CD4-positive, alpha-beta T cell treated with Interleukin-17A for 1 hour (primary cell): ENCODE measurements at regions not wholly inside any gene's neighbourhood (a gene's known extent, or its start where the extent isn't known, plus 50 kb on each side); places are given as distances from the start of the nearest gene placed in this dataset.
"Not testable (repeated sequence)": the region's sequence is repeated elsewhere in the genome, so short reads cannot be mapped to it uniquely, and the experiment has no call there.

Experiments used
- DNase-seq: peaks from one replicate; pipeline ENCODE4 v3.0.0-alpha.2; 2020

- DNase-seq = no peak
Observed at GRCh38 chr6:19159089-19159488, 678.1 kb upstream of the ID4 start.

GRCh38 chr6:19159561-19159960 is 677.6 kb upstream of the ID4 start:
- no peak for DNase-seq

GRCh38 chr6:19160081-19160730 is 677.0 kb upstream of the ID4 start:
- no peak for DNase-seq

- DNase-seq = no peak
Observed at GRCh38 chr6:19167251-19167650, 669.9 kb upstream of the ID4 start.

GRCh38 chr6:19169366-19169765 is 667.8 kb upstream of the ID4 start:
- no peak for DNase-seq

- no peak for DNase-seq
Observed at GRCh38 chr6:19175023-19175422, 662.1 kb upstream of the ID4 start.

GRCh38 chr6:19180348-19181072 is 656.7 kb upstream of the ID4 start:
- DNase-seq = no peak

GRCh38 chr6:19181211-19181610 is 656.0 kb upstream of the ID4 start:
- no peak for DNase-seq

- no peak for DNase-seq
Observed at GRCh38 chr6:19193624-19194023, 643.5 kb upstream of the ID4 start.

- no peak for DNase-seq
Observed at GRCh38 chr6:19204445-19204844, 632.7 kb upstream of the ID4 start.

GRCh38 chr6:19205076-19205475 is 632.1 kb upstream of the ID4 start:
- no peak for DNase-seq

GRCh38 chr6:19209202-19209601 is 628.0 kb upstream of the ID4 start:
- no peak for DNase-seq

GRCh38 chr6:19210849-19211590 is 626.1 kb upstream of the ID4 start:
- DNase-seq = no peak

GRCh38 chr6:19214231-19214630 is 622.9 kb upstream of the ID4 start:
- DNase-seq = no peak

GRCh38 chr6:19219931-19220330 is 617.2 kb upstream of the ID4 start:
- DNase-seq = no peak

- no peak for DNase-seq
Observed at GRCh38 chr6:19231878-19232561, 605.1 kb upstream of the ID4 start.

- DNase-seq = no peak
Observed at GRCh38 chr6:19245656-19246055, 591.5 kb upstream of the ID4 start.

GRCh38 chr6:19247181-19247580 is 590.0 kb upstream of the ID4 start:
- DNase-seq = not testable (repeated sequence)

GRCh38 chr6:19256123-19256522 is 581.0 kb upstream of the ID4 start:
- not testable (repeated sequence) for DNase-seq

GRCh38 chr6:19261642-19262041 is 575.5 kb upstream of the ID4 start:
- DNase-seq = no peak

GRCh38 chr6:19268117-19268516 is 569.1 kb upstream of the ID4 start:
- no peak for DNase-seq

GRCh38 chr6:19268718-19269117 is 568.5 kb upstream of the ID4 start:
- no peak for DNase-seq

- no peak for DNase-seq
Observed at GRCh38 chr6:19269341-19269898, 567.8 kb upstream of the ID4 start.
